ENCODE measurements at regions not wholly inside any gene's neighbourhood (a gene's known extent, or its start where the extent isn't known, plus 50 kb on each side); places are given as distances from the start of the nearest gene placed in this dataset.
"Not testable (repeated sequence)": the region's sequence is repeated elsewhere in the genome, so short reads cannot be mapped to it uniquely, and the experiment has no call there.

GRCh38 chr3:15899388-15899787 is 101.6 kb upstream of the ANKRD28 start:
- Histone ChIP-seq H3K4me1 (ENCODE audit: control insufficient read depth, insufficient read depth, low read length) (no peaks in the 10 kb centered on the region), H3K36me3 (ENCODE audit: control insufficient read depth, insufficient read depth, low read length) (no peaks in the 10 kb centered on the region), H3K4me3 (ENCODE audit: low read depth, low read length) (no peak overlapping the region), H3K27ac (ENCODE audit: low read depth, low read length) (no peak overlapping the region), H3K27me3 (ENCODE audit: control insufficient read depth, insufficient read depth, low read length) (no peaks in the 10 kb centered on the region), H3K9me3 (ENCODE audit: control insufficient read depth, insufficient read depth, low read length) (no peaks in the 10 kb centered on the region)
- peak in 2 of 6 donors; percentile 4 to 10 for DNase-seq (ENCODE audit: low read depth in 4 of 6, low spot score in 6 of 6)
- WGBS (ENCODE audit: insufficient coverage), result no CpG with 5 or more reads among the region's 2 CpGs

DNA sequence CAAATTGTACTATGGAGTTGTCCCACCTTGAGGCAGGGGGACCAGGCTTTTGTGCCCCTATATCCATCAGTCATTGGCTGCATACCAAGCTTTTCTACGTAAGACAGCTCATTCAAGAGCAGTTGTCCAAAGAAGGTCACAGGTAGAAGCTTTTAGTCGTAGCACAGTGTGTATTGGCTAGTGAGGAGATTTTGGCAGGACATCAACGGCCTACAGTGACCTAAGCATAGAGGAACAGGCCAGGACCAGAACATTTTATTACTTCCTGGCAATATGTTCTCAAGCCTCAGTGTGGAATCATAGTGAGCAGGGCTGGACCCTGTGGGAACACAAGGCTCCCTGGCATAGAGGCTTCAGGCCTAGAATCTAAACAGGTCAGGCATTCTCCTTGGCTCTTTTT is 105.4 kb upstream of the ANKRD28 start:
- 83% methylated on average over 1 of the region's 3 CpGs for WGBS (ENCODE audit: insufficient coverage)
- Histone ChIP-seq H3K9me3 (ENCODE audit: control insufficient read depth, insufficient read depth, low read length) (no peaks in the 10 kb centered on the region), H3K4me1 (ENCODE audit: control insufficient read depth, insufficient read depth, low read length) (no peaks in the 10 kb centered on the region), H3K27me3 (ENCODE audit: control insufficient read depth, insufficient read depth, low read length) (no peaks in the 10 kb centered on the region), H3K36me3 (ENCODE audit: control insufficient read depth, insufficient read depth, low read length) (no peaks in the 10 kb centered on the region), H3K27ac (ENCODE audit: low read depth, low read length) (no peak overlapping the region), H3K4me3 (ENCODE audit: low read depth, low read length) (no peak overlapping the region)
- DNase-seq (ENCODE audit: low read depth in 4 of 6, low spot score in 6 of 6), result peak in 2 of 6 donors; percentile 3 to 8

- whole genome bisulfite sequencing (ENCODE audit: insufficient coverage), result 89% methylated on average over 3 of the region's 7 CpGs
- no peaks in the 10 kb centered on the region for H3K9me3 ChIP-seq (ENCODE audit: control insufficient read depth, insufficient read depth, low read length)
Measured at GRCh38 chr3:15903759-15904720, 106.3 kb upstream of the ANKRD28 start.

DNA sequence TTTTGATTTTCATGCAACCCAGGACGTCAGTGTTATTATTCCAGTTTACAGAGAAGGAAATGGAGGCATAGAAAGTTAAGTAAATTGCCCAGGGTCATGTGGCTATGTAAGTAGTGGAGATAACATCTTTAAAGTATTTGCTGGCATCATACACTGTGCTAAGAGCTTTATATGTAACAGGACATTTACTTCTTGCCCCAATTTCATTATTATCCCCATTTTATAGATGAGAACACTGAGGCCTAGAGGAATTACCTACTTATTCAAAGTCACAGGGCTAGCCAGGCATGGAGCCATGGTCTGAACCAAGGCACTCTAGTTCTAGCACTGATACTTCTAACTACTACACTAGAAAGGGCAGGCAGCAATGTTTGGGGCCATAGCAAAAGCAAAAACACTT is 107.3 kb upstream of the ANKRD28 start:
- no peaks in the 10 kb centered on the region for H3K27me3 ChIP-seq (ENCODE audit: control insufficient read depth, insufficient read depth, low read length)
- no peak overlapping the region for H3K27ac ChIP-seq (ENCODE audit: low read depth, low read length)
- WGBS (ENCODE audit: insufficient coverage), result no CpG with 5 or more reads among the region's 1 CpG
- H3K36me3 ChIP-seq (ENCODE audit: control insufficient read depth, insufficient read depth, low read length), result no peaks in the 10 kb centered on the region
- H3K4me3 ChIP-seq (ENCODE audit: low read depth, low read length), result no peak overlapping the region
- H3K4me1 ChIP-seq (ENCODE audit: control insufficient read depth, insufficient read depth, low read length), result no peaks in the 10 kb centered on the region
- no peaks in the 10 kb centered on the region for H3K9me3 ChIP-seq (ENCODE audit: control insufficient read depth, insufficient read depth, low read length)
- DNase-seq (ENCODE audit: low read depth in 4 of 6, low spot score in 6 of 6), result no peak

More at GRCh38 chr3:15903759-15904720, 106.3 kb upstream of the ANKRD28 start:
- H3K36me3 ChIP-seq (ENCODE audit: control insufficient read depth, insufficient read depth, low read length), result no peaks in the 10 kb centered on the region
- H3K27ac ChIP-seq (ENCODE audit: low read depth, low read length), result no peak overlapping the region
- no peaks in the 10 kb centered on the region for H3K4me1 ChIP-seq (ENCODE audit: control insufficient read depth, insufficient read depth, low read length)
- no peaks in the 10 kb centered on the region for H3K27me3 ChIP-seq (ENCODE audit: control insufficient read depth, insufficient read depth, low read length)
- no peak for DNase-seq (ENCODE audit: low read depth in 4 of 6, low spot score in 6 of 6)
- no peak overlapping the region for H3K4me3 ChIP-seq (ENCODE audit: low read depth, low read length)

DNA sequence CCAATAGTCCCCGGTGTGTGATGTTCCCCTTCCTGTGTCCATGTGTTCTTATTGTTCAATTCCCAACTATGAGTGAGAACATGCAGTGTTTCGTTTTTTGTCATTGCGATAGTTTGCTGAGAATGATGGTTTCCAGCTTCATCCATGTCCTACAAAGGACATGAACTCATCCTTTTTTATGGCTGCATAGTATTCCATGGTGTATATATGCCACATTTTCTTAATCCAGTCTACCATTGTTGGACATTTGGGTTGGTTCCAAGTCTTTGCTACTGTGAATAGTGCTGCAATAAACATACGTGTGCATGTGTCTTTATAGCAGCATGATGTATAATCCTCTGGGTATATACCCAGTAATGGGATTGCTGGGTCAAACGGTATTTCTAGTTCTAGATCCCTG is 109.6 kb upstream of the ANKRD28 start:
- whole genome bisulfite sequencing (ENCODE audit: insufficient coverage), result no CpG with 5 or more reads among the region's 5 CpGs
- not testable (repeated sequence) for H3K4me1 ChIP-seq (ENCODE audit: control insufficient read depth, insufficient read depth, low read length); H3K36me3 ChIP-seq (ENCODE audit: control insufficient read depth, insufficient read depth, low read length); DNase-seq (ENCODE audit: low read depth in 4 of 6, low spot score in 6 of 6); H3K27ac ChIP-seq (ENCODE audit: low read depth, low read length); H3K4me3 ChIP-seq (ENCODE audit: low read depth, low read length); H3K27me3 ChIP-seq (ENCODE audit: control insufficient read depth, insufficient read depth, low read length); H3K9me3 ChIP-seq (ENCODE audit: control insufficient read depth, insufficient read depth, low read length)

DNA sequence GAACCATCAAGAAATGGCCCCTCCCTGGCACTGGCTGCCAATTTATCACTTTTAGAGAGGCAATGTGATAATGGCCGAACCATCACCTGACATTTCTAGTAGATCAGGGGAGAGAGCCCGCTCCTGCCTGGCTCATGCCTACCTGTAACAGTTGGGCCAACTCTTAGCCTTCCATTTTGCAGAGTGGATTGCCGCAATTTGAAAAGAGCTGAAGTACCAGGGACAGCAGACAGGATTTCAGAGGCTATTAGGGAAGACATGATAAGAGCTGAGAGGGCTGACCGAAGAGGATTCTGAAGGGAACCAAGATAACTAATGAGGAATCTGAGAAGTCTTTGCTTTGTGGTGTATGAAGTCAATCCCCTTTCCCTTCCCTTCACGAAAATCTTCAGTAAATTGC is 121.2 kb upstream of the ANKRD28 start:
- H3K27me3 ChIP-seq (ENCODE audit: control insufficient read depth, insufficient read depth, low read length), result no peaks in the 10 kb centered on the region

DNA sequence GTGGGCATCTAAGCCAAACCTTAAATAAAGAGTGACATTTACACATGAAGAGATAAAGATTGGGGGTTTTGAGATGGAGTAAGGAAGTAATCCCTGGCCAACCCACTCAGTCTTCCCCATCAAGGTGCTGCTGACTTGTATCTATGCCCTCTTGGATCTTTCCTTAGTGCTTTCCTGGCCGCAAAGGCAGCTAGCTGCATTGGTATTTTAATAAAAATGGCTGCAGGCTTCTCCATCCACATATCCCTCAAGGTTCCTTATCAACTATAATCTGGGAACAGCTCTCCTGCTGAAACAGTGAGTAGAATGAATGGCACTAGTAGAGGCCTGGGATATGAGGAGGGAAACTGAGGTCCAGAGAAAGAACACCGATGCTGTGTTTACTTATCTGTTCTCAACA is 122.2 kb upstream of the ANKRD28 start:
- Histone ChIP-seq H3K9me3 (ENCODE audit: control insufficient read depth, insufficient read depth, low read length) (no peaks in the 10 kb centered on the region), H3K4me3 (ENCODE audit: low read depth, low read length) (no peak overlapping the region), H3K27ac (ENCODE audit: low read depth, low read length) (no peak overlapping the region), H3K27me3 (ENCODE audit: control insufficient read depth, insufficient read depth, low read length) (no peaks in the 10 kb centered on the region), H3K4me1 (ENCODE audit: control insufficient read depth, insufficient read depth, low read length) (no peaks in the 10 kb centered on the region), H3K36me3 (ENCODE audit: control insufficient read depth, insufficient read depth, low read length) (no peaks in the 10 kb centered on the region)
- WGBS (ENCODE audit: insufficient coverage), result no CpG with 5 or more reads among the region's 2 CpGs
- no peak for DNase-seq (ENCODE audit: low read depth in 4 of 6, low spot score in 6 of 6)

More for the DNA sequence above, 121.2 kb upstream of the ANKRD28 start:
- H3K4me3 ChIP-seq (ENCODE audit: low read depth, low read length), result no peak overlapping the region
- no peak for DNase-seq (ENCODE audit: low read depth in 4 of 6, low spot score in 6 of 6)
- H3K36me3 ChIP-seq (ENCODE audit: control insufficient read depth, insufficient read depth, low read length), result no peaks in the 10 kb centered on the region
- no peaks in the 10 kb centered on the region for H3K4me1 ChIP-seq (ENCODE audit: control insufficient read depth, insufficient read depth, low read length)
- WGBS (ENCODE audit: insufficient coverage), result 94% methylated on average over 2 of the region's 5 CpGs
- no peaks in the 10 kb centered on the region for H3K9me3 ChIP-seq (ENCODE audit: control insufficient read depth, insufficient read depth, low read length)
- H3K27ac ChIP-seq (ENCODE audit: low read depth, low read length), result no peak overlapping the region

GRCh38 chr3:15923640-15924405 is 126.0 kb upstream of the ANKRD28 start:
- Histone ChIP-seq H3K4me1 (ENCODE audit: control insufficient read depth, insufficient read depth, low read length) (no peaks in the 10 kb centered on the region), H3K4me3 (ENCODE audit: low read depth, low read length) (no peak overlapping the region), H3K9me3 (ENCODE audit: control insufficient read depth, insufficient read depth, low read length) (no peaks in the 10 kb centered on the region), H3K27me3 (ENCODE audit: control insufficient read depth, insufficient read depth, low read length) (no peaks in the 10 kb centered on the region), H3K36me3 (ENCODE audit: control insufficient read depth, insufficient read depth, low read length) (no peaks in the 10 kb centered on the region), H3K27ac (ENCODE audit: low read depth, low read length) (no peak overlapping the region)
- 90% methylated on average over 2 of the region's 5 CpGs for WGBS (ENCODE audit: insufficient coverage)
- no peak for DNase-seq (ENCODE audit: low read depth in 4 of 6, low spot score in 6 of 6)

GRCh38 chr3:15924914-15925313 is 127.1 kb upstream of the ANKRD28 start:
- Histone ChIP-seq H3K27me3 (ENCODE audit: control insufficient read depth, insufficient read depth, low read length) (no peaks in the 10 kb centered on the region), H3K4me1 (ENCODE audit: control insufficient read depth, insufficient read depth, low read length) (no peaks in the 10 kb centered on the region), H3K9me3 (ENCODE audit: control insufficient read depth, insufficient read depth, low read length) (no peaks in the 10 kb centered on the region), H3K4me3 (ENCODE audit: low read depth, low read length) (no peak overlapping the region), H3K36me3 (ENCODE audit: control insufficient read depth, insufficient read depth, low read length) (no peaks in the 10 kb centered on the region), H3K27ac (ENCODE audit: low read depth, low read length) (no peak overlapping the region)
- DNase-seq (ENCODE audit: low read depth in 4 of 6, low spot score in 6 of 6), result no peak
- no CpG with 5 or more reads among the region's 2 CpGs for WGBS (ENCODE audit: insufficient coverage)

Data from spinal cord (tissue), 9 donors.